GM19397 (cell line): ENCODE measurements at regions not wholly inside any gene's neighbourhood (a gene's known extent, or its start where the extent isn't known, plus 50 kb on each side); places are given as distances from the start of the nearest gene placed in this dataset.

ENCODE experiments used
- ATAC-seq: cut with Tn5 transposase; IDR thresholded peaks from one replicate; pipeline ENCODE4 v1.9.1; 2021; ENCODE audit warnings: mild to moderate bottlenecking, moderate library complexity; ENCODE audit not compliant: unreplicated experiment

DNA sequence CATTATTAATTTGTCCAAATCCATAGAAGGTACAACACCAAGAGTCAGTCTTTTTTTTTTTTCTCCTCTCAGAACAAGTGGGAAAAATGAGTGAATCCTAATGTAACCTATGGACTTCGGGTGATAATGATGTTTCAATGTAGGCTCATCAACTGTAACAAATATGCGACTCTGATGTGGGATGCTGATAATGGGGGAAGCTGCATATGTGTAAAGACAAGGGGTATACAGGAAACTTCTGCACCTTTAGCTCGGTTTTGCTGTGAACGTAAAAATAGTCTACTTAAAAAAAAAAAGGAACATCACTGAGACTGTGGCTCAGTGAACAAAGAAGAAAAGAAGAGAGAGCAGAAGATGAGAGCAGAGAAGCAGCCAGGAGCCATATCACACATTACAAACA is 78.3 kb upstream of the ARHGAP32 start:
- no peak for ATAC-seq

DNA sequence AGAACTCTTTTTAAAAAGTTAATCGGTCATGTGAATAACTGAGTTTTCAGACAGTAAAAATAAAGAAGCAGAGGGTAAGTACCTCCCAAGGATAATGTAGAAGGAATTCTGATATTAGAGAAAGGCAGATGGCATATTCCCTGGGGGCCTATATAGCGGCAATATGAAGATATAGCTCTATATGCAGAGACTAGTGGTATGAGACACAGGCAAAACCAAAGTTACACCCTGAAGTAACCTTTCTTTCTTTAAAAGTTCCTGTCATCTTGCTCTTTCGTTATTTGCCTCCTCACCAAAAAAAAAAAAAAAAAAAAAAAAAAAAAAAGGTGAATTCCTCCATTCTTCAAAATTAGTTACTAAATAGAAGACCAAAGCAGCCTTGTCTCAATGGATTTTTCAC is 76.2 kb upstream of the ARHGAP32 start:
- no peak for ATAC-seq

DNA sequence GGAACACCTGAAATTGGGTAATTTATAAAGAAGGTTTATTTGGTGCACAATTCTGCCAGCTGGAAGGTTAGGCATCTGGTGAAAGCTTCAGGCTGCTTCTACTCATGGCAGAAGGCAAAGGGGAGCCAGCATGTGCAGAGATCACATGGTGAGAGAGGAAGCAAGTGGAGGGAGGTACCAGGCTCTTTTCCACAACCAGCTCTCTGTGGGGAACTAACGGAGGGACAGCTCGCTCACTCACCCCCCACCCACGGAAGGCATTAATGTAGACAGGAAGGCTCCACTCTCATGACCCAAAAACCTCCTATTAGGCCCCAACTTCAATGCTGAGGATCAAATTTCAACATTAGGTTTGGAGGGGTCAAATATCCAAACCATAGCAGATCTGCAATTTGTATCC is 75.6 kb upstream of the ARHGAP32 start:
- ATAC-seq = no peak

DNA sequence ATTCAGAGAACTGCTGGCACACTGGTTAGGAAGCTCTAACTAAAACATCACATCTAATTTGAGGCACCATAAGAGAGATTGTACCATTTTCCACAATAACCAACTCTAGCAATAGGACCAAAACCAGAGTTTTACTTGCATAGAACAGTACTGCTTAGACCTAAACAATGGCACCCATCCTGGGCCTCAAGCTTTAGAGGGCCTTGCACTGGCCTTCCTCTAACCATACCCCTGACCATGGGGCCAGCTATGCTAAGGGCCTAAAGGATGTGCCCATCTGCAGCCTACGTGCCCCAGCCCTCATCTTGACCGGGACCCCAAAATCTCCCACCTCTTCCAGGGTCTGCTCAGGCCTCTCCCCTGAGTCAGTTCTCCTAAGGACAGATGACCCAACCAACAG is 74.4 kb upstream of the ARHGAP32 start:
- ATAC-seq = no peak

DNA sequence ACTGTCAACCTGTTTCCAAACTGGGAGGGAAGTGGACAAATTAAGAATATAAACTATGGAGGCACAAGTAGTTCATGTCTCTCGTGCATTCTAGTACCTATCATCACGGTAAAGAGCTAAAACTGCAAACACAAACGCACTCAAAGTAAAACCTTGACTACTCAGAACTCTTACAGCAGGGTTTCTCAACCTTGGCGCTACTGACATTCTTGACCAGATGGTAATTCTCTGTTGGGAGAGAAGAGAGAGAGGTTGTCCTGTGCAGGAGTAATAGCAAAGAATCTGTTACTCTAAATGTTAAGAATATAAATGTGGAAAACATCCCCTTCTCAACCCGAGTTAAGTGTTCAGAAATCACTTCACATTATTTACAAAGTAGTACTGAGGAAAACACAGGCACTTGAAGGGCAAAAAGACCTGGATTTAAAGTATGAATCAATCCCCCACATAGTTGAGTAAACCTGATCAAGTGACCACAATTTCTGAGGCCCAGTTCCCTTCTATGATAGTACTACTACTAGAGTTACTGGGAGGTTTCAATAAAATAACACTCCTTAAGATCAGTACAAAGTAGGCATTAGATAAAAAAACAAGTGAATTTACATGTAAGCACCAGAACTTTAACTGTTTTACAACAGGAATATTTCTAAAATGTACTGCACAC is 73.1 kb upstream of the ARHGAP32 start:
- no peak for ATAC-seq

DNA sequence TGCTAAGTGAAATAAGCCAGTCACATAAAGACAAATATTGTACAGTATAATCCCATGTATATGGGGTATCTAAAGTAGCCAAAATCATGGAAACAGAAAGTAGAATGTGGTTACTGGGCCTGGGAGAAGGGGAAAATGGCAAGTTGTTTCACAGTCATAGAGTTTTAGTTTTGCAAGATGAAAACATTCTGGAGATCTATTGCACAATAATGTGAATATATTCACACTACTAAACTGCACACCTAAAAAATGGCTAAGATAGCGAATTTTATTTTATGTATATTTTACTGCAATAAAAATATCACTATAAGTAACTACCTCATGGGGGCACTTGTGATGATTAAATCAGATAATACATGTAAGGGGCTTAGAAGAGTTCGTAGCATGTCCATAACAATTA is 72.0 kb upstream of the ARHGAP32 start:
- ATAC-seq = no peak

DNA sequence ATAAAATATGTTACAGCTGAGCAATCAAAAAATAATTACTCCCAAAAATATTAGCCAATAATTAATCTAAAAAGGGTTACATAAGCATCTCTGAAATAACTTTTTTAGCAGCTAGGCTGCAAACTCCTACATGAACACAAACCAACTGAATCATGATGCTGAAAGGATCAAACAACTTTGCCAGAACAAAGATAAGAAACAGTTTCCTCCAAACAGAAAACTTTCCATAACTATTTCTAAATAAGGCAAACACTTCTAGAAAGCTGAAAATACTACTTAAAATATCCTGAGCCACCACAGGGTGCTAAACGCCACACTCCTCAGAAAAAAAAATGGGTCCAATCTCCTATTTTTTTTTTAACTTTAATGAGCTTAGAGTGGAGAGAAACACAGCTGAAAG is 68.6 kb upstream of the ARHGAP32 start:
- no peak for ATAC-seq

DNA sequence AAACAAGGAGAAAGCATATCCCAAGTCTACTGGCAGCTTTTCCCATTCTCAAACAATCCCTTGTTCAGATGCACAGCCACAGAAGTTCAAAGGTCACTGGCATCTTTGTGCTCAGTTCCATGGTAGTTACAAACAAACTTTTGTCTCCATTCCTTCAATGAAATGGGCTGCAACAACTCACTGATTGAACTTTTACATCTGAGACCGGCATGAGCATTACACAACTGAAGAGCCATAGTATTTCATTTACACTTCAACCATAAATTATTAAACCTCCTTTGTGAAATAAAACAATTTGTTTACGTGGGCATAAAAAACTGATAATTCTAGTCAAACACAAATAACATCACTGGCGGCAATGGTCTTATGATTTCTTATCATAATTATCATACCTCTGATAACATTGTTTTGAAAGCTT is 67.8 kb upstream of the ARHGAP32 start:
- ATAC-seq = no peak

DNA sequence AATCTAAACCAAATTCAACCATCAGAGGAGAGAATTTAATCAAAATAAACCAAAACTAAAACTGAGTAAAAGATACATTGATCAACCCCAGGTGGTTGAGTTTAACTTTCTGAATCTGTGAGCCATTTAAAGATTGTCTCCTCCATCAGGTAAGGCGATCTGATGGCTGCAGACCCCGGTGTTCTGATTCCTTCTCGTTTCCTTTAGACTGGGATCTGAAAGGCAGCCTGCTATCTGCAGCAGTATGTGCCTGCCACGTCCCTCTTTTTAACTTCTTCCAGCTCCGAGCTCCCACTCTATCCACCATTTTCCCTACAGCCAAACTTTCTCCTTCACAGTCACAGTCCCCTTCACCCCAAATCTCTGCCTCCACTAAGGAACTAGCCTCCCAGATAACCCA is 66.1 kb upstream of the ARHGAP32 start:
- no peak for ATAC-seq

DNA sequence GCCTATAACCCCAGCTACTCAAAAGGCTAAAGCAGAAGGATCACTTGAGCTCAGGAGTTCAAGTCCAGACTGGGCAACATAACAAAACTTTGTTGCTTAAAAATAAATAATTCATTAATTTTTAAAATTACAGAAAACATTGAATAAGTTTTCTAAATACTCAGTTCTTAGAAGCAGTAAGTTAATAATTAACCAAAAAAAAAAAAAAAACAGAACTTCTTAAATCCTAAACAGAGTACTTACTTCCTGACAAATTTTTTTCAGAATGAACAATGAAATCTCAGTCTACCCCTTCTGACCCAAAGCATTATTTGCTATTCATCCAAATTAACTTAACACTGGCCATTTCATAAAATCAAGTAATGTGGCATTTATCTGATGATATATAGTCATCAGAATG is 65.4 kb upstream of the ARHGAP32 start:
- ATAC-seq = no peak

DNA sequence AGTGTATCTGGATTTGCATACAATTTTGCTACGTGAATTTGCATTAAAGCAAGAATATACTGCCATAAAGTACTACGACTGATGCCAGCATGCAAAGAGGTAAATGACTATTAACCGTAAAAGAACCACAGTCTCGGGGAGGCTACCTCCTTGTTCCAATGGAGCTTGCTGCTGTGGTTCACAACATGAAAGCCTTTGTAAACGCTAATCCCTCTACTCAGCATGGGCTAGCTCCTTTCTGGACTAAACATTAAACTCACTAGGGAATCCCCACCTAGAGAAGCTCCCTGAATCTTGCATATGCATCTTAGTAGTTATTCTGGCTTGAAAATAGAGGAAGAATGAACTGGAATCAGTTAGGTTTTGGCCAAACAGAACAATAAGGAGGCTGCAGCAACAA is 60.5 kb upstream of the ARHGAP32 start:
- ATAC-seq = no peak

DNA sequence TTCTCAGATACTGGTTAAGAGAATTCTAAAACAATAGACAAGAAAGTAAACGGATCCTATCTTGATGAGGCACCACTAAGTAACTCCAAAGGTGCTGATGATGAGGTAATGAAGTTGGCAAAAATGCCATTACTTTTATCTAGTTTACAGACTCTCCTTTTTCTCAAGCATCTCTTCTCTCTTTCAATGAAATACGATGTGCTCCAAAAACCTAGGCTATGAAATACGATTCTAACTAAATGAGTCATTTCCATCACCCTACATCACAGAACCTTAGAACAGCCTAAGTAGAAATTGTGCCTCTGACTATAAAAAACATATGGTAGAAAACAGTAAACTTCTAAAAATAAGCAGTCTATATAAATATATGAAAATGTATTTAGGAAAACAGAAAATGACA is 58.9 kb upstream of the ARHGAP32 start:
- ATAC-seq = no peak

DNA sequence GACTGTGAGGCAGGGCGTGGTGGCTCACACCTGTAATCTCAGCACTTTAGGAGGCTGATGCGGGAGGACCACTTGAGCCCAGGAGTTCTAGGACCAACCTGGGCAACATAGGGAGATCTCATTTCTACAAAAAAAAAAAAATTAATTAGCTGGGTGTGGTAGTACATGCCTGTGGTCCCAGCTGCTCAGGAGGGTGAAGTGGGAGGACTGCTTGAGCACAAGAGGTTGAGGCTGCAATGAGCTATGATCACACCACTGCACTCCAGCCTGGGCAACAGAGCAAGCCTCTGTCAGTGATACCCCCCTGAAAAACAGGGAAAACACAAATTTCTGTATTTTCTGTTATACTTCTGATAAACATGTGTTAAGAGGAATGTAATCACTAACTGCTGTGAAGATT is 57.8 kb upstream of the ARHGAP32 start:
- no peak for ATAC-seq

DNA sequence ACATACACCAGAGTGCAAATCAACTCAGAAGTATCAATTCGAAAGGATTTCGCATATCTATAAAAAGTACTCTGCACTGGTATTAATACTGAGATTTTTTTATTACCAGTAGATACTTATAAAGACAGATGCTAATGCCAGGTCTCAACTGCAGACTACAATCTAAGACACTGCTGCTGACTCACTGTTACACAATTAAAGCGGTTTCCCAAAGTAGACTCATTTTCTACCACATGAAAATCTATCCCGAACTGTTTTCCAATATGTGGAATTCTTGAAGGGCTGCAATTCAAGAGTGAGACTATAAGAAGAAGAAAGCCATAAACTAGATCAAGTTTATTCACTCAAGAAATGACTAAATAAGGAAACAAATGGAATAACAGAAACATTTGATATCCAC is 57.2 kb upstream of the ARHGAP32 start:
- ATAC-seq = no peak

DNA sequence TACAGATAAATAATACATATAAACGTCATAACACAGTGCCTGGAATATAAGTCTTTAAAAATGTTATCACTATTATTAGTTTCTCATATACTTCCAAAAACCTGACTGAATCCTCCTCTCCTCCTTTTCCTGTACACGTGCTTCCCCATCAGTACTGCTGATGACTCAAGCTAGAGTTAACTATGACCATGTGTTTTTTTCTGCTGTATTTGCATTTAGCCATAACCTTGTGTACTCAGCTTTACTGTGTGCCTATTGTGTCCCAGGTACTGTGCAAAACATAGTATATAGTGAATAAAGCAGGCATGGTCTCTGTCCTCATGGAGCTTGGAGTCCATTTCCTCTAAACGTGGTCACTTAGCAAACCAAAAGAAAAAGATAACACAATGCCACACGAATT is 56.5 kb upstream of the ARHGAP32 start:
- no peak for ATAC-seq

DNA sequence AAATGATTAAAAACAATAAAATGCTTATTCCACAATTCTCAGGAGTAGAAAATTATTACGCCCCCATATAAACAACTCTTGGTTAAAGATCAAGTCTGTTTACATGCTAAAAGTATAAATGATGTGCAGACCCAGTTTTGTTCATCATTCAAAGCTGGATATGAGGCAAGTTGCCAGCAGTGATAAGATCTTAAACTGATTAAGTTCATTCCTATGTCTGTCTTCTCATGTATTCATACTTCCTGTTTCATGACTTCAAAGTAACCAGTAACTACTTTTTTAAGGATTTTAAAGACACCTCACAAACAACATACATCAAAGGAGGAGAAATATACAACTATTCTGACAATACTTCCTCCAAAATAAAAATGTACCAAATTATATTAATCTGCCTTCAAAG is 55.0 kb upstream of the ARHGAP32 start:
- ATAC-seq = no peak

DNA sequence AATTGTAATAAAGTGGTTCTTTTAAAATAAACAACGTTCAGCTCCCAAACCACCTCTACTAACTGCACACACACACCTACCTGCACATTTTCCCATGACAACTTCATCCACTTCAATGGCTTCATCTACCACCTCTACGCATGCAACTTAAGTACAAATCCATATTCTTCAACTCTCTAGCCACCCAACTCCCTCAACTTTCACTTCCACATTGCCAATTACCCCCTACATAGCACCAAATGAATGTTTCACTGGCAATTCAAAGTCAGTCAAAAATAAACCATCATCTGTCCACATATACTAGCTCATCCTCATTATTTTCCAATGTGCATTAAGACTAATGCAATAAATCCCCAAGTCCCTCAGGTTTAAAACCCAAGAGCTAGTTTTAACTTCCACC is 50.7 kb upstream of the ARHGAP32 start:
- no peak for ATAC-seq
